Natural killer cell (primary cell): ENCODE measurements at regions not wholly inside any gene's neighbourhood (a gene's known extent, or its start where the extent isn't known, plus 50 kb on each side); places are given as distances from the start of the nearest gene placed in this dataset.

Experiments used
- ATAC-seq, 3 donors: fragments of 150-1000 bp in 2 of 3; fragments of 200-7000 bp in 1 of 3; cut with Tn5 transposase; 1 replicate in 1 of 3; 2 replicates in 2 of 3; pipeline ENCODE4 v1.10.0; 2021; ENCODE audit warnings: mild to moderate bottlenecking in 2 of 3, moderate library complexity in 2 of 3
- DNase-seq, 2 donors: peaks; one replicate each; pipeline versions ENCODE4 v3.0.0 to v3.0.0-alpha.2; 2013 to 2021; ENCODE audit warnings: mixed read lengths in 1 of 2
- H3K27ac ChIP-seq: one replicate; pipeline ENCODE4 v1.5.1; 2013; ENCODE audit warnings: mild to moderate bottlenecking, low read length
- H3K27me3 ChIP-seq: one replicate; pipeline ENCODE4 v1.6.1; 2013; ENCODE audit warnings: low read length; ENCODE audit not compliant: control insufficient read depth, insufficient read depth
- H3K36me3 ChIP-seq: one replicate; pipeline ENCODE4 v1.6.1; 2013; ENCODE audit warnings: low read length; ENCODE audit not compliant: control insufficient read depth, insufficient read depth
- H3K4me1 ChIP-seq: one replicate; pipeline ENCODE4 v1.6.1; 2013; ENCODE audit warnings: low read length; ENCODE audit not compliant: control insufficient read depth, insufficient read depth
- H3K4me3 ChIP-seq: one replicate; pipeline ENCODE4 v1.5.1; 2013; ENCODE audit warnings: low read length
- H3K9me3 ChIP-seq: one replicate; pipeline ENCODE4 v1.6.1; 2013; ENCODE audit warnings: low read length; ENCODE audit not compliant: control insufficient read depth, insufficient read depth
- H3K27ac Mint-ChIP-seq, 2 donors: one replicate each; pipeline ENCODE4 v1.8.0; 2022; ENCODE audit warnings: mild to moderate bottlenecking in 2 of 2, mixed read lengths in 2 of 2, moderate library complexity in 1 of 2
- H3K27me3 Mint-ChIP-seq, 2 donors: one replicate each; pipeline ENCODE4 v1.8.0; 2022; ENCODE audit warnings: low read depth in 2 of 2, mixed read lengths in 2 of 2
- H3K36me3 Mint-ChIP-seq: one replicate; pipeline ENCODE4 v1.8.0; 2022; ENCODE audit warnings: mixed read lengths
- H3K4me1 Mint-ChIP-seq, 2 donors: one replicate each; pipeline ENCODE4 v1.8.0; 2022; ENCODE audit warnings: mixed read lengths in 2 of 2
- H3K4me3 Mint-ChIP-seq: one replicate; pipeline ENCODE4 v1.8.0; 2022; ENCODE audit warnings: mild to moderate bottlenecking, moderate library complexity, mixed read lengths
- H3K9me3 Mint-ChIP-seq, 2 donors: one replicate each; pipeline ENCODE4 v1.8.0; 2022; ENCODE audit warnings: mixed read lengths in 2 of 2
- CTCF ChIP-seq: fragments of 200-600 bp; IDR thresholded peaks from one replicate; pipeline ENCODE4 v1.8.0; 2022; ENCODE audit warnings: antibody characterized with exemption
- WGBS: methylation state at CpG from one replicate; pipeline ENCODE4 v1.1.7; 2013; ENCODE audit warnings: missing lambda C conversion rate; ENCODE audit not compliant: insufficient coverage; 5-methylcytosine and 5-hydroxymethylcytosine counted together
- intact Hi-C: fragments of 100-400 bp; cut with micrococcal nuclease; formaldehyde crosslinking; loops from one replicate; pipeline ENCODE4 v1.14.2; 2022

- Mint-ChIP-seq H3K27ac (no peak overlapping the region), H3K36me3 (no peaks in the 10 kb centered on the region), H3K27me3 (no peaks in the 10 kb centered on the region), H3K4me3 (no peak overlapping the region), H3K9me3 (peaks cover 0 to 7% of the 10 kb centered on the region in 2 donors), H3K4me1 (no peaks in the 10 kb centered on the region)
- ATAC-seq (no peak), DNase-seq (no peak)
- WGBS = 94% methylated on average over 6 of the region's 6 CpGs
- intact Hi-C loops = no loop called here
- Histone ChIP-seq H3K9me3 (peaks cover 4% of the 10 kb centered on the region), H3K27ac (no peak overlapping the region), H3K36me3 (no peaks in the 10 kb centered on the region), H3K4me3 (no peak overlapping the region), H3K27me3 (no peaks in the 10 kb centered on the region), H3K4me1 (no peaks in the 10 kb centered on the region)
- TF ChIP-seq CTCF = no peak
Observed at GRCh38 chr5:2376486-2376885, 375.0 kb downstream of the IRX2 start.

GRCh38 chr5:2375757-2376250 lies 375.7 kb downstream of the IRX2 start:
- ATAC-seq (no peak), DNase-seq (no peak)
- H3K27me3 ChIP-seq = no peaks in the 10 kb centered on the region
- no peaks in the 10 kb centered on the region for H3K27me3 Mint-ChIP-seq
- no peaks in the 10 kb centered on the region for H3K36me3 Mint-ChIP-seq
- 88% methylated on average over 11 of the region's 11 CpGs for WGBS
- no peaks in the 10 kb centered on the region for H3K36me3 ChIP-seq
- peaks cover 0 to 7% of the 10 kb centered on the region in 2 donors for H3K9me3 Mint-ChIP-seq
- no peak overlapping the region for H3K4me3 ChIP-seq
- H3K4me3 Mint-ChIP-seq = no peak overlapping the region
- intact Hi-C loops = no loop called here
- TF ChIP-seq CTCF = no peak
- H3K27ac Mint-ChIP-seq = no peak overlapping the region
- H3K4me1 Mint-ChIP-seq = no peaks in the 10 kb centered on the region
- no peak overlapping the region for H3K27ac ChIP-seq
- H3K4me1 ChIP-seq = no peaks in the 10 kb centered on the region
- H3K9me3 ChIP-seq = peaks cover 4% of the 10 kb centered on the region

GRCh38 chr5:2375291-2375690 lies 376.2 kb downstream of the IRX2 start:
- no peaks in the 10 kb centered on the region for H3K4me1 ChIP-seq
- ATAC-seq = no peak
- WGBS = 89% methylated on average over 9 of the region's 13 CpGs
- H3K4me3 ChIP-seq = no peak overlapping the region
- H3K27me3 ChIP-seq = no peaks in the 10 kb centered on the region
- no peaks in the 10 kb centered on the region for H3K36me3 Mint-ChIP-seq
- H3K9me3 ChIP-seq = peaks cover 4% of the 10 kb centered on the region
- H3K27me3 Mint-ChIP-seq = no peaks in the 10 kb centered on the region
- DNase-seq = no peak
- no peak overlapping the region for H3K4me3 Mint-ChIP-seq
- H3K27ac ChIP-seq = no peak overlapping the region
- no peaks in the 10 kb centered on the region for H3K36me3 ChIP-seq
- intact Hi-C loops = no loop called here
- TF ChIP-seq CTCF = no peak
- no peaks in the 10 kb centered on the region for H3K4me1 Mint-ChIP-seq
- H3K27ac Mint-ChIP-seq = no peak overlapping the region
- peaks cover 0 to 5% of the 10 kb centered on the region in 2 donors for H3K9me3 Mint-ChIP-seq

- H3K9me3 ChIP-seq = peaks cover 4% of the 10 kb centered on the region
- no peaks in the 10 kb centered on the region for H3K36me3 ChIP-seq
- no peaks in the 10 kb centered on the region for H3K4me1 Mint-ChIP-seq
- H3K36me3 Mint-ChIP-seq = no peaks in the 10 kb centered on the region
- no peak overlapping the region for H3K27ac ChIP-seq
- no peak for TF ChIP-seq CTCF
- H3K4me3 Mint-ChIP-seq = no peak overlapping the region
- 91% methylated on average over 12 of the region's 13 CpGs for WGBS
- intact Hi-C loops = no loop called here
- no peak overlapping the region for H3K27ac Mint-ChIP-seq
- no peak for ATAC-seq
- no peaks in the 10 kb centered on the region for H3K4me1 ChIP-seq
- H3K27me3 Mint-ChIP-seq = no peaks in the 10 kb centered on the region
- H3K4me3 ChIP-seq = no peak overlapping the region
- peaks cover 1 to 5% of the 10 kb centered on the region in 2 donors for H3K9me3 Mint-ChIP-seq
- no peak for DNase-seq
- H3K27me3 ChIP-seq = no peaks in the 10 kb centered on the region
Observed at GRCh38 chr5:2374703-2375102, 376.8 kb downstream of the IRX2 start.
